HG03139 (cell line): ENCODE measurements at regions not wholly inside any gene's neighbourhood (a gene's known extent, or its start where the extent isn't known, plus 50 kb on each side); places are given as distances from the start of the nearest gene placed in this dataset.

Experiments used
- ATAC-seq: cut with Tn5 transposase; IDR thresholded peaks from one replicate; pipeline ENCODE4 v1.9.1; 2021; ENCODE audit not compliant: unreplicated experiment

GRCh38 chr15:91604122-91604521, 249.4 kb upstream of the SLCO3A1 start:
- ATAC-seq = no peak

GRCh38 chr15:91605576-91605975, 247.9 kb upstream of the SLCO3A1 start:
- ATAC-seq = no peak

GRCh38 chr15:91609231-91609630, 244.3 kb upstream of the SLCO3A1 start:
- ATAC-seq = no peak

- ATAC-seq = no peak
Measured at GRCh38 chr15:91609966-91610365, 243.5 kb upstream of the SLCO3A1 start.

- no peak for ATAC-seq
Measured at GRCh38 chr15:91611561-91612323, 241.8 kb upstream of the SLCO3A1 start.

GRCh38 chr15:91620229-91620628, 233.3 kb upstream of the SLCO3A1 start:
- no peak for ATAC-seq

GRCh38 chr15:91622235-91622634, 231.3 kb upstream of the SLCO3A1 start:
- no peak for ATAC-seq

- ATAC-seq = no peak
Measured at GRCh38 chr15:91622711-91623342, 230.7 kb upstream of the SLCO3A1 start.

GRCh38 chr15:91624353-91624968, 229.0 kb upstream of the SLCO3A1 start:
- ATAC-seq = no peak

GRCh38 chr15:91625506-91625905, 228.0 kb upstream of the SLCO3A1 start:
- no peak for ATAC-seq

- no peak for ATAC-seq
Measured at GRCh38 chr15:91627473-91628278, 225.8 kb upstream of the SLCO3A1 start.

- no peak for ATAC-seq
Measured at GRCh38 chr15:91630090-91630489, 223.4 kb upstream of the SLCO3A1 start.

- ATAC-seq = no peak
Measured at GRCh38 chr15:91632176-91632575, 221.3 kb upstream of the SLCO3A1 start.

GRCh38 chr15:91632981-91633380, 220.5 kb upstream of the SLCO3A1 start:
- no peak for ATAC-seq

GRCh38 chr15:91634179-91634578, 219.3 kb upstream of the SLCO3A1 start:
- no peak for ATAC-seq

GRCh38 chr15:91635080-91635479, 218.4 kb upstream of the SLCO3A1 start:
- no peak for ATAC-seq

- no peak for ATAC-seq
Measured at GRCh38 chr15:91635641-91636040, 217.9 kb upstream of the SLCO3A1 start.

- ATAC-seq = no peak
Measured at GRCh38 chr15:91649016-91649415, 204.5 kb upstream of the SLCO3A1 start.

GRCh38 chr15:91649831-91650321, 203.6 kb upstream of the SLCO3A1 start:
- ATAC-seq = no peak

- no peak for ATAC-seq
Measured at GRCh38 chr15:91651251-91651650, 202.3 kb upstream of the SLCO3A1 start.

GRCh38 chr15:91652610-91653207, 200.8 kb upstream of the SLCO3A1 start:
- ATAC-seq = no peak
